ENCODE measurements at regions not wholly inside any gene's neighbourhood (a gene's known extent, or its start where the extent isn't known, plus 50 kb on each side); places are given as distances from the start of the nearest gene placed in this dataset.

DNA sequence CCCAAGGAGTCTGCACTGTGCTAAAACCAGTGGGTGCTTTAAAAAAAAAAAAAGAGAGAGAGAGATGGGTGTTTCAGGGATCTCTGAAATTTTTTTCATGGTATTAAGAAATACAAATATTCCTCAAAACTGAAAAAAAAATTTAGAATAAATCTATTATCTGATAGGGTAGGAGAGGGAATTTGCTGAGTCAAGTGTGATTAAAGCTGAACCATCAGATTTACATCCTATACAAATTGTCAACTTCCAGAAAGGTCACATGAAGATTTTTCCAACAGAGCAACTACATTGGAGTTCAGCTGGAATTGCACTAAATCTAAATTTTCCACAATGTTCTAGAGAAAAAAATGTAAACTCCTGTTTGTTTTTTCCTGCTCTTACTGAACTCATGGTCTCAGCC is 79.3 kb upstream of the DSCAM start:
- TF ChIP-seq, protein P1, sequence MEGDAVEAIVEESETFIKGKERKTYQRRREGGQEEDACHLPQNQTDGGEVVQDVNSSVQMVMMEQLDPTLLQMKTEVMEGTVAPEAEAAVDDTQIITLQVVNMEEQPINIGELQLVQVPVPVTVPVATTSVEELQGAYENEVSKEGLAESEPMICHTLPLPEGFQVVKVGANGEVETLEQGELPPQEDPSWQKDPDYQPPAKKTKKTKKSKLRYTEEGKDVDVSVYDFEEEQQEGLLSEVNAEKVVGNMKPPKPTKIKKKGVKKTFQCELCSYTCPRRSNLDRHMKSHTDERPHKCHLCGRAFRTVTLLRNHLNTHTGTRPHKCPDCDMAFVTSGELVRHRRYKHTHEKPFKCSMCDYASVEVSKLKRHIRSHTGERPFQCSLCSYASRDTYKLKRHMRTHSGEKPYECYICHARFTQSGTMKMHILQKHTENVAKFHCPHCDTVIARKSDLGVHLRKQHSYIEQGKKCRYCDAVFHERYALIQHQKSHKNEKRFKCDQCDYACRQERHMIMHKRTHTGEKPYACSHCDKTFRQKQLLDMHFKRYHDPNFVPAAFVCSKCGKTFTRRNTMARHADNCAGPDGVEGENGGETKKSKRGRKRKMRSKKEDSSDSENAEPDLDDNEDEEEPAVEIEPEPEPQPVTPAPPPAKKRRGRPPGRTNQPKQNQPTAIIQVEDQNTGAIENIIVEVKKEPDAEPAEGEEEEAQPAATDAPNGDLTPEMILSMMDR (IDR thresholded peaks at IDR 0.05; ENCODE audit: control extremely low read depth in 1 of 3, insufficient read depth in 1 of 3, low read depth in 1 of 3, low read length in 3 of 3): no peak
- TF ChIP-seq SP1 (IDR thresholded peaks at IDR 0.05; ENCODE audit: low read depth, low read length) (no peak), POLR2A (IDR thresholded peaks at IDR 0.05; ENCODE audit: control extremely low read depth in 1 of 2, low read depth in 2 of 2, low read length in 2 of 2) (no peak), SP2 (IDR thresholded peaks at IDR 0.05; ENCODE audit: low read length) (no peak), JUN (IDR thresholded peaks at IDR 0.05; ENCODE audit: low read depth, low read length) (no peak), RFX5 (IDR thresholded peaks at IDR 0.05; ENCODE audit: borderline replicate concordance, low read depth, low read length) (no peak), YY1 (IDR thresholded peaks at IDR 0.05; ENCODE audit: low read depth, low read length) (no peak), EZH2 (IDR thresholded peaks at IDR 0.05; ENCODE audit: low read depth, low read length, severe bottlenecking) (no peak), TAF1 (IDR thresholded peaks at IDR 0.05; ENCODE audit: low read depth, low read length) (no peak), KDM1A (IDR thresholded peaks at IDR 0.05; ENCODE audit: borderline replicate concordance, low read length) (no peak), BRCA1 (IDR thresholded peaks at IDR 0.05; ENCODE audit: low read depth, low read length) (no peak), CREB1 (IDR thresholded peaks at IDR 0.05) (no peak)

All from H1 (cell line).